IMR-90 (cell line): ENCODE measurements at regions not wholly inside any gene's neighbourhood (a gene's known extent, or its start where the extent isn't known, plus 50 kb on each side); places are given as distances from the start of the nearest gene placed in this dataset.

Source experiments
- ATAC-seq: fragments of 200-7000 bp; cut with Tn5 transposase; 2 replicates; pipeline ENCODE4 v1.9.1; 2020; ENCODE audit warnings: low read depth, mild to moderate bottlenecking, moderate library complexity
- BruUV-seq: library from RNA; stranded (reverse); fragments of 400-500 nt; replicated peaks from 2 replicates; lab custom pipeline; 2021; lab: Mats Ljungman, UMichigan
- CTCF ChIA-PET: fragments of 300-600 bp; formaldehyde crosslinking; extraction: SDS; loops from one replicate; lab custom pipeline; 2021; ENCODE audit warnings: antibody characterized with exemption; lab: Yijun Ruan, JAX
- POLR2A ChIA-PET: fragments of 300-600 bp; sonication (Branson Sonifier 250); formaldehyde crosslinking; loops from one replicate; lab custom pipeline; 2022; ENCODE audit warnings: antibody characterized with exemption; ENCODE audit not compliant: unreplicated experiment; lab: Charles Lee
- DNase-seq: peaks from one replicate; pipeline ENCODE4 v3.0.0; 2013
- H2AFZ ChIP-seq: replicated peaks from 2 replicates; pipeline ENCODE3; 2013; ENCODE audit warnings: low read length, mild to moderate bottlenecking; ENCODE audit not compliant: poor library complexity
- H2AK5ac ChIP-seq: 2 replicates; pipeline ENCODE4 v1.6.1; 2013; ENCODE audit warnings: low read depth, low read length, inconsistent platforms
- H2AK9ac ChIP-seq: replicated peaks from 2 replicates; pipeline ENCODE3; 2013; ENCODE audit warnings: mild to moderate bottlenecking, low read depth, low read length, moderate library complexity; ENCODE audit not compliant: poor library complexity
- H2BK120ac ChIP-seq: 2 replicates; pipeline ENCODE4 v1.6.1; 2013; ENCODE audit warnings: low read depth, low read length, inconsistent platforms
- H2BK15ac ChIP-seq: 3 replicates; pipeline ENCODE4 v1.6.1; 2013; ENCODE audit warnings: low read depth, low read length, inconsistent platforms
- H2BK20ac ChIP-seq: 2 replicates; pipeline ENCODE4 v1.6.1; 2013; ENCODE audit warnings: low read depth, mild to moderate bottlenecking, inconsistent platforms, low read length, moderate library complexity
- H2BK5ac ChIP-seq: 2 replicates; pipeline ENCODE4 v1.6.1; 2013; ENCODE audit warnings: mild to moderate bottlenecking, low read depth, low read length, inconsistent platforms; ENCODE audit not compliant: poor library complexity, severe bottlenecking
- H3K14ac ChIP-seq: replicated peaks from 2 replicates; pipeline ENCODE4 v1.6.1; 2013; ENCODE audit warnings: low read depth, low read length, inconsistent platforms
- H3K18ac ChIP-seq: 2 replicates; pipeline ENCODE4 v1.6.1; 2013; ENCODE audit warnings: low read depth, low read length, control low read depth
- H3K23ac ChIP-seq: 2 replicates; pipeline ENCODE4 v1.6.1; 2013; ENCODE audit warnings: low read depth, low read length, inconsistent platforms
- H3K27ac ChIP-seq: 2 replicates; pipeline ENCODE4 v1.5.1; 2013; ENCODE audit warnings: mild to moderate bottlenecking, control low read depth, low read length; ENCODE audit not compliant: insufficient read depth
- H3K27me3 ChIP-seq: 2 replicates; pipeline ENCODE4 v1.6.1; 2013; ENCODE audit warnings: low read length; ENCODE audit not compliant: control insufficient read depth, insufficient read depth
- H3K36me3 ChIP-seq: 2 replicates; pipeline ENCODE4 v1.6.1; 2013; ENCODE audit warnings: low read length, mixed read lengths; ENCODE audit not compliant: control insufficient read depth, insufficient read depth
- H3K4ac ChIP-seq: 2 replicates; pipeline ENCODE4 v1.6.1; 2013; ENCODE audit warnings: low read depth, low read length, inconsistent platforms
- H3K4me1 ChIP-seq: 2 replicates; pipeline ENCODE4 v1.6.1; 2013; ENCODE audit warnings: low read length, mixed read lengths; ENCODE audit not compliant: control insufficient read depth, insufficient read depth
- H3K4me2 ChIP-seq: 2 replicates; pipeline ENCODE4 v1.6.1; 2013; ENCODE audit warnings: low read depth, mild to moderate bottlenecking, control low read depth, low read length, moderate library complexity
- H3K4me3 ChIP-seq: 2 replicates; pipeline ENCODE4 v1.5.1; 2013; ENCODE audit warnings: low read depth, mild to moderate bottlenecking, control low read depth, low read length, moderate library complexity; ENCODE audit not compliant: insufficient read depth
- H3K56ac ChIP-seq: 2 replicates; pipeline ENCODE4 v1.6.1; 2013; ENCODE audit warnings: low read length, inconsistent platforms; ENCODE audit not compliant: insufficient read depth; ENCODE audit errors: extremely low read depth
- H3K79me1 ChIP-seq, 2 experiments: 2 replicates each; pipeline ENCODE4 v1.6.1; 2013; ENCODE audit warnings: low read length in 2 of 2, inconsistent platforms in 1 of 2, low read depth in 1 of 2
- H3K9ac ChIP-seq: 2 replicates; pipeline ENCODE4 v1.6.1; 2013; ENCODE audit warnings: low read depth, low read length, control low read depth
- H3K9me1 ChIP-seq: 2 replicates; pipeline ENCODE4 v1.6.1; 2013; ENCODE audit warnings: low read length, inconsistent platforms; ENCODE audit not compliant: insufficient read depth
- H3K9me3 ChIP-seq: 2 replicates; pipeline ENCODE4 v1.6.1; 2013; ENCODE audit warnings: low read length; ENCODE audit not compliant: control insufficient read depth, insufficient read depth
- H4K20me1 ChIP-seq: 2 replicates; pipeline ENCODE4 v1.6.1; 2013; ENCODE audit warnings: low read length, inconsistent platforms; ENCODE audit not compliant: insufficient read depth
- H4K5ac ChIP-seq: 2 replicates; pipeline ENCODE4 v1.6.1; 2013; ENCODE audit warnings: mild to moderate bottlenecking, low read depth, low read length, control low read depth
- H4K8ac ChIP-seq, 2 experiments: 2 replicates each; pipeline ENCODE4 v1.6.1; 2013; ENCODE audit warnings: low read depth in 2 of 2, low read length in 2 of 2, control low read depth in 1 of 2, inconsistent platforms in 1 of 2
- H4K91ac ChIP-seq: 2 replicates; pipeline ENCODE4 v1.6.1; 2013; ENCODE audit warnings: low read depth, low read length, inconsistent platforms; ENCODE audit not compliant: insufficient read depth
- BHLHE40 ChIP-seq: fragments of 150-350 bp; IDR thresholded peaks from 2 replicates; pipeline ENCODE4 v1.6.1; 2016; ENCODE audit warnings: mild to moderate bottlenecking, low read depth, low read length
- MAFK ChIP-seq: IDR thresholded peaks from 2 replicates; pipeline ENCODE4 v1.6.1; 2012; ENCODE audit warnings: low read depth, low read length, improper control_type of control experiment
- MXI1 ChIP-seq: IDR thresholded peaks from 2 replicates; pipeline ENCODE4 v1.6.1; 2012; ENCODE audit warnings: low read depth, mild to moderate bottlenecking, low read length, moderate library complexity, borderline replicate concordance
- NFE2L2 ChIP-seq: fragments of 150-350 bp; IDR thresholded peaks from 2 replicates; pipeline ENCODE4 v1.6.1; 2016; ENCODE audit warnings: low read depth, mild to moderate bottlenecking, low read length
- POLR2A ChIP-seq: IDR thresholded peaks from 2 replicates; pipeline ENCODE4 v1.6.1; 2012; ENCODE audit warnings: mild to moderate bottlenecking, low read depth, low read length
- RAD21 ChIP-seq: IDR thresholded peaks from 2 replicates; pipeline ENCODE4 v1.6.1; 2012; ENCODE audit warnings: low read length, improper control_type of control experiment
- SMC3 ChIP-seq: fragments of 150-350 bp; IDR thresholded peaks from 2 replicates; pipeline ENCODE4 v1.6.1; 2016; ENCODE audit warnings: low read depth, mild to moderate bottlenecking, antibody characterized with exemption, low read length, moderate library complexity
- WGBS, 2 experiments: methylation state at CpG; one replicate each; pipeline versions ENCODE4 v1.1.5 to v1.1.7; 2013; ENCODE audit warnings: missing lambda C conversion rate in 2 of 2; ENCODE audit not compliant: insufficient read length in 1 of 2; ENCODE audit errors: extremely low coverage in 2 of 2; 5-methylcytosine and 5-hydroxymethylcytosine counted together
- dilution Hi-C: fragments of 300-500 bp; cut with HindIII; formaldehyde crosslinking; loops from one replicate; pipeline ENCODE4 v1.14.3; 2018; ENCODE audit warnings: low sequenced_read_pairs; ENCODE audit not compliant: unreplicated experiment
- in situ Hi-C: fragments of 300-500 bp; cut with MboI; formaldehyde crosslinking; loops from 3 replicates; pipeline ENCODE4 v1.14.3; 2019; ENCODE audit warnings: low sequenced_read_pairs, inconsistent platforms, mixed read lengths
- intact Hi-C: fragments of 100-400 bp; cut with micrococcal nuclease; formaldehyde crosslinking; loops from 2 replicates; pipeline ENCODE4 v1.10.0; 2022
- TF ChIP-seq, protein P1 (sequence below): fragments of 150-350 bp; IDR thresholded peaks from 2 replicates; pipeline ENCODE4 v1.6.1; 2016; ENCODE audit warnings: low read depth, mild to moderate bottlenecking, low read length, moderate library complexity, borderline replicate concordance
- TF ChIP-seq, protein P2 (sequence below): conservative IDR thresholded peaks from 2 replicates; pipeline ENCODE4 v1.5.1; 2012; ENCODE audit warnings: mild to moderate bottlenecking, low read depth, low read length, improper control_type of control experiment

DNA sequence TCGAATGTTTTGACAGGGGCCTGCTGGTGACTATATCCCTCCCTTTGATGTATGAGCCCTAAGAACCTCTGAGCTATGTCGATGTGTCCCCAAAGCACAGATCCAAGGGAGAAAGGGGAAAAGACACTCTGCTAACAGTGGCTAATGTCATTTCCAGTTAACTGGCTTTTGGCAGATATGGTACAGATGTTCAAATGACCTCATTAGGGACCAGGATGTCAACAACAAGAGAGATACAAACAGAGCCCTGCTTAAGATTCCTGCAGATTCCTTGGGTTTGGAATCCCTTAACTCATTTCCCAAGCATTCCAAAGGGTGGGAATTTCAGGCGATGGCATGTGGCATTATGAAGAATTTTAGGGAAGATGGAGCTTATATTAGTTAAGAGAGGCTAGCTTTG is 517.3 kb downstream of the SOX6 start:
- Histone ChIP-seq H2BK120ac (no peak overlapping the region), H3K79me1 (no peaks in the 10 kb centered on the region), H3K18ac (no peak overlapping the region), H3K4me1 (no peaks in the 10 kb centered on the region; the same call in 1 of the 2 replicates), H2BK5ac (no peak overlapping the region), H2BK15ac (no peak overlapping the region), H3K4me3 (no peak overlapping the region), H3K9me3 (no peaks in the 10 kb centered on the region), H3K27me3 (no peaks in the 10 kb centered on the region), H4K20me1 (no peaks in the 10 kb centered on the region), H4K5ac (no peak overlapping the region), H2AFZ (no peak overlapping the region), H2AK5ac (no peak overlapping the region), H2BK20ac (0 out of 2 replicates have a peak overlapping the region, but pooled peaks have one; percentile 18), H3K36me3 (no peaks in the 10 kb centered on the region), H3K9me1 (no peaks in the 10 kb centered on the region), H3K56ac (no peak overlapping the region), H3K23ac (no peak overlapping the region), H4K8ac (no peak overlapping the region), H3K14ac (0 out of 2 replicates have a peak overlapping the region, but pooled peaks have one; percentile 29), H3K9ac (no peak overlapping the region), H3K4ac (no peak overlapping the region), H4K91ac (no peak overlapping the region), H3K4me2 (no peak overlapping the region), H3K27ac (no peak overlapping the region), H2AK9ac (no peak overlapping the region)
- intact Hi-C loops (no loop called here), in situ Hi-C loops (no loop called here), dilution Hi-C loops (no loop called here)
- ATAC-seq: no peak
- 32% methylated on average over 3 of the region's 3 CpGs; no CpG with 5 or more reads in 1 of the 2 experiments for WGBS, 2 experiments
- BruUV-seq: no TSS peak
- POLR2A ChIA-PET: no interaction called here
- CTCF ChIA-PET: interaction anchor here (0.6 to 1.7 kb wide), 3 partner anchors 14 to 767 kb away, joined by 3 to 4 read pairs (median 3); no protein-coding TSS in a partner anchor
- no peak for DNase-seq
- TF ChIP-seq MAFK (no peak), SMC3 (no peak), NFE2L2 (no peak), BHLHE40 (no peak), RAD21 (no peak), POLR2A (no peak), MXI1 (no peak)
- TF ChIP-seq, protein P1, sequence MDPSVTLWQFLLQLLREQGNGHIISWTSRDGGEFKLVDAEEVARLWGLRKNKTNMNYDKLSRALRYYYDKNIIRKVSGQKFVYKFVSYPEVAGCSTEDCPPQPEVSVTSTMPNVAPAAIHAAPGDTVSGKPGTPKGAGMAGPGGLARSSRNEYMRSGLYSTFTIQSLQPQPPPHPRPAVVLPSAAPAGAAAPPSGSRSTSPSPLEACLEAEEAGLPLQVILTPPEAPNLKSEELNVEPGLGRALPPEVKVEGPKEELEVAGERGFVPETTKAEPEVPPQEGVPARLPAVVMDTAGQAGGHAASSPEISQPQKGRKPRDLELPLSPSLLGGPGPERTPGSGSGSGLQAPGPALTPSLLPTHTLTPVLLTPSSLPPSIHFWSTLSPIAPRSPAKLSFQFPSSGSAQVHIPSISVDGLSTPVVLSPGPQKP: no peak
- TF ChIP-seq, protein P2, sequence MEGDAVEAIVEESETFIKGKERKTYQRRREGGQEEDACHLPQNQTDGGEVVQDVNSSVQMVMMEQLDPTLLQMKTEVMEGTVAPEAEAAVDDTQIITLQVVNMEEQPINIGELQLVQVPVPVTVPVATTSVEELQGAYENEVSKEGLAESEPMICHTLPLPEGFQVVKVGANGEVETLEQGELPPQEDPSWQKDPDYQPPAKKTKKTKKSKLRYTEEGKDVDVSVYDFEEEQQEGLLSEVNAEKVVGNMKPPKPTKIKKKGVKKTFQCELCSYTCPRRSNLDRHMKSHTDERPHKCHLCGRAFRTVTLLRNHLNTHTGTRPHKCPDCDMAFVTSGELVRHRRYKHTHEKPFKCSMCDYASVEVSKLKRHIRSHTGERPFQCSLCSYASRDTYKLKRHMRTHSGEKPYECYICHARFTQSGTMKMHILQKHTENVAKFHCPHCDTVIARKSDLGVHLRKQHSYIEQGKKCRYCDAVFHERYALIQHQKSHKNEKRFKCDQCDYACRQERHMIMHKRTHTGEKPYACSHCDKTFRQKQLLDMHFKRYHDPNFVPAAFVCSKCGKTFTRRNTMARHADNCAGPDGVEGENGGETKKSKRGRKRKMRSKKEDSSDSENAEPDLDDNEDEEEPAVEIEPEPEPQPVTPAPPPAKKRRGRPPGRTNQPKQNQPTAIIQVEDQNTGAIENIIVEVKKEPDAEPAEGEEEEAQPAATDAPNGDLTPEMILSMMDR: no peak
